A673 (cell line): ENCODE measurements at regions not wholly inside any gene's neighbourhood (a gene's known extent, or its start where the extent isn't known, plus 50 kb on each side); places are given as distances from the start of the nearest gene placed in this dataset.

Source experiments
- BruUV-seq: library from RNA; stranded (reverse); fragments of 400-500 nt; replicated peaks from 2 replicates; lab custom pipeline; 2021; lab: Mats Ljungman, UMichigan
- CTCF ChIA-PET: fragments of 300-600 bp; sonication (Branson Sonifier 250); formaldehyde crosslinking; loops from one replicate; lab custom pipeline; 2022; ENCODE audit warnings: antibody characterized with exemption; lab: Charles Lee
- POLR2A ChIA-PET: fragments of 300-600 bp; sonication (Branson Sonifier 250); formaldehyde crosslinking; loops from one replicate; lab custom pipeline; 2022; ENCODE audit warnings: antibody characterized with exemption; ENCODE audit not compliant: low non-redundant PET; lab: Charles Lee
- DNase-seq: peaks from one replicate; pipeline ENCODE4 v3.0.0-alpha.2; 2015; ENCODE audit warnings: low spot score
- H3K27ac ChIP-seq: fragments of 200-600 bp; sonication (generic); 2 replicates; pipeline ENCODE4 v1.5.1; 2016; ENCODE audit warnings: mixed run types, low read depth, mild to moderate bottlenecking, mixed read lengths, antibody characterized with exemption, low read length; ENCODE audit not compliant: poor library complexity, severe bottlenecking
- H3K27me3 ChIP-seq: fragments of 200-600 bp; sonication (generic); replicated peaks from 2 replicates; pipeline ENCODE4 v1.6.1; 2017; ENCODE audit warnings: mixed run types, low read depth, mild to moderate bottlenecking, mixed read lengths, antibody characterized with exemption, low read length; ENCODE audit not compliant: insufficient read depth, poor library complexity
- H3K36me3 ChIP-seq: fragments of 200-600 bp; sonication (generic); 2 replicates; pipeline ENCODE4 v1.6.1; 2016; ENCODE audit warnings: mixed run types, mild to moderate bottlenecking, mixed read lengths, antibody characterized with exemption, low read length; ENCODE audit not compliant: insufficient read depth, poor library complexity, severe bottlenecking
- H3K4me1 ChIP-seq: fragments of 200-600 bp; sonication (generic); 2 replicates; pipeline ENCODE4 v1.6.1; 2017; ENCODE audit warnings: mixed run types, mild to moderate bottlenecking, mixed read lengths, antibody characterized with exemption, low read length; ENCODE audit not compliant: insufficient read depth, poor library complexity, severe bottlenecking
- H3K4me3 ChIP-seq: fragments of 200-600 bp; sonication (generic); 2 replicates; pipeline ENCODE4 v1.5.1; 2016; ENCODE audit warnings: low read depth, mixed run types, mild to moderate bottlenecking, mixed read lengths, low read length; ENCODE audit not compliant: poor library complexity, severe bottlenecking
- H3K9me3 ChIP-seq: fragments of 200-600 bp; sonication (generic); 2 replicates; pipeline ENCODE4 v1.6.1; 2016; ENCODE audit warnings: mixed run types, low read depth, mild to moderate bottlenecking, mixed read lengths, antibody characterized with exemption, low read length; ENCODE audit not compliant: poor library complexity, severe bottlenecking
- EZH2 ChIP-seq: fragments of 200-600 bp; sonication (generic); IDR thresholded peaks from 2 replicates; pipeline ENCODE4 v1.6.1; 2017; ENCODE audit warnings: borderline replicate concordance, low read depth, mild to moderate bottlenecking, mixed read lengths, antibody characterized with exemption, low read length; ENCODE audit not compliant: poor library complexity, severe bottlenecking
- intact Hi-C: fragments of 100-400 bp; cut with micrococcal nuclease; formaldehyde crosslinking; loops from one replicate; pipeline ENCODE4 v1.10.0; 2022; ENCODE audit not compliant: unreplicated experiment
- TF ChIP-seq, protein P1 (sequence below): fragments of 300-800, 200-600 bp; sonication (generic); conservative IDR thresholded peaks from 2 replicates; pipeline ENCODE4 v1.5.1; 2017; ENCODE audit warnings: low read depth, mild to moderate bottlenecking, antibody characterized with exemption, low read length, moderate library complexity, mixed read lengths

DNA sequence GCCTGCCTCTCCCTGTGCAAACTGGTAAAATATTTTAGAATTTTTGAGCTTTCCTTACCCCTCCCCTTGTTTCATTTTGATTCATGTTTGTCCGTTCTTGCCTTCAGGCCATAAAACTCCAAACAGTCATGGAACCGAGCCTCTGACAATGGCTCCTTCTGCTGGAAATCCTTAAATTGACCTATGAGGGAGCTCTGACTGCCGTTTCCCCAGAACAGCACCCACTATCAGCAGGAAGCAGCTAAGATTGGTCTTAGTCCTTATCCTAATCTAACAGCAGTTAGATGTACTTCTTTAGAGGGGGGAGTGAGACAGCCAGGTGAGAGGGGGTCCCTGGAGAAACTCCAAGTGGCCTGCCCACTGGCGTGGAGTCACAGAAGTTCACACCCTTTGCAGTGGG, 106.7 kb downstream of the FAM174A start:
- CTCF ChIA-PET, result no interaction called here
- intact Hi-C loops, result no loop called here
- no peak for DNase-seq

DNA sequence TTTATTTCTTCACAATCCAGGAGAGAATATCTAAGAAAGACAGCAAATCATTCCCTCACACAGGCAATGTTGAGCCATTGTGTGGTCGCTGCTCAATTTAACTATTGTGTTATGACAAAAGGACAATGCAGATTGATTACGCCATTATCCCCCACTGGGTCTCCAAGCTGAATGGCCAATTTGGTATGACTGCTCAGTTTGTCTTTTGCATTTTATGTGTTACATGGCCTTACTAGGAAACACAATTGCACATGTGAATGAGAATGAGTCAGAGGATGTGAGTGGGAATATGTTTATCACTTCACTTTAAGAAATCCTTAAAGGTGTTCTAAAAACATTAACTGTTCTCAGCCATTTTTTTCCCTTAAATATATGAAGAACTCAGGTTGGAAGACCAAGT, 108.3 kb downstream of the FAM174A start:
- H3K27ac ChIP-seq, result no peak overlapping the region
- no peaks in the 10 kb centered on the region for H3K27me3 ChIP-seq
- DNase-seq, result no peak
- H3K4me3 ChIP-seq, result no peak overlapping the region
- CTCF ChIA-PET, result no interaction called here
- no peaks in the 10 kb centered on the region for H3K36me3 ChIP-seq
- intact Hi-C loops, result no loop called here
- BruUV-seq, result no TSS peak
- no peaks in the 10 kb centered on the region for H3K9me3 ChIP-seq
- POLR2A ChIA-PET, result no interaction called here
- H3K4me1 ChIP-seq, result no peaks in the 10 kb centered on the region
- TF ChIP-seq EZH2, result no peak
- TF ChIP-seq, protein P1, sequence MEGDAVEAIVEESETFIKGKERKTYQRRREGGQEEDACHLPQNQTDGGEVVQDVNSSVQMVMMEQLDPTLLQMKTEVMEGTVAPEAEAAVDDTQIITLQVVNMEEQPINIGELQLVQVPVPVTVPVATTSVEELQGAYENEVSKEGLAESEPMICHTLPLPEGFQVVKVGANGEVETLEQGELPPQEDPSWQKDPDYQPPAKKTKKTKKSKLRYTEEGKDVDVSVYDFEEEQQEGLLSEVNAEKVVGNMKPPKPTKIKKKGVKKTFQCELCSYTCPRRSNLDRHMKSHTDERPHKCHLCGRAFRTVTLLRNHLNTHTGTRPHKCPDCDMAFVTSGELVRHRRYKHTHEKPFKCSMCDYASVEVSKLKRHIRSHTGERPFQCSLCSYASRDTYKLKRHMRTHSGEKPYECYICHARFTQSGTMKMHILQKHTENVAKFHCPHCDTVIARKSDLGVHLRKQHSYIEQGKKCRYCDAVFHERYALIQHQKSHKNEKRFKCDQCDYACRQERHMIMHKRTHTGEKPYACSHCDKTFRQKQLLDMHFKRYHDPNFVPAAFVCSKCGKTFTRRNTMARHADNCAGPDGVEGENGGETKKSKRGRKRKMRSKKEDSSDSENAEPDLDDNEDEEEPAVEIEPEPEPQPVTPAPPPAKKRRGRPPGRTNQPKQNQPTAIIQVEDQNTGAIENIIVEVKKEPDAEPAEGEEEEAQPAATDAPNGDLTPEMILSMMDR, result no peak

More for the DNA sequence above, 106.7 kb downstream of the FAM174A start:
- TF ChIP-seq EZH2, result no peak
- Histone ChIP-seq H3K27me3 (no peaks in the 10 kb centered on the region), H3K9me3 (no peaks in the 10 kb centered on the region), H3K27ac (no peak overlapping the region), H3K4me1 (no peaks in the 10 kb centered on the region), H3K36me3 (no peaks in the 10 kb centered on the region), H3K4me3 (no peak overlapping the region)
- no TSS peak for BruUV-seq
- POLR2A ChIA-PET, result interaction anchor here (0.6 kb wide), 1 partner anchor 809 kb away, joined by 3 read pairs; no protein-coding TSS in a partner anchor

DNA sequence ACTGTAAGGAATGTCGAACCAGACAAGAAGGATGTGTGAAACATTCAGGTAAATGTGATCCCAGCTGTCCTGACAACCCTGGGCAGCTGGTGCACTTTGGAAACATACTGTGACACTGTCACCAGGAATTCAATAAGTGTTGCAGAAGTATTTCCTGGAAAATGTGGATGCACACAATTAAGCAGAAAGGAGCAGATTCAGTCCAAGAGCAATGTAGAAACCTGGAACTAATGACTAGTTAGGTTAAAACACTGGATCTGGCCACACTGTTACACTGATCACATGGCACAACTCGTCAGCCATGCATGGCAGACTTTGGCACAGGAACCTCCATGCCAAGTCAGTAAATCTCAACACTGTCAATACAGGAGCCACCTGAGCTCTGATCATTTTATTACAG, 109.0 kb downstream of the FAM174A start:
- no peak for DNase-seq
- Histone ChIP-seq H3K27me3 (no peaks in the 10 kb centered on the region), H3K9me3 (no peaks in the 10 kb centered on the region), H3K4me1 (no peaks in the 10 kb centered on the region), H3K4me3 (no peak overlapping the region), H3K36me3 (no peaks in the 10 kb centered on the region), H3K27ac (no peak overlapping the region)
- ChIA-PET CTCF (no interaction called here), POLR2A (no interaction called here)
- intact Hi-C loops, result no loop called here
- no TSS peak for BruUV-seq
- TF ChIP-seq, protein P1, result no peak
- no peak for TF ChIP-seq EZH2

DNA sequence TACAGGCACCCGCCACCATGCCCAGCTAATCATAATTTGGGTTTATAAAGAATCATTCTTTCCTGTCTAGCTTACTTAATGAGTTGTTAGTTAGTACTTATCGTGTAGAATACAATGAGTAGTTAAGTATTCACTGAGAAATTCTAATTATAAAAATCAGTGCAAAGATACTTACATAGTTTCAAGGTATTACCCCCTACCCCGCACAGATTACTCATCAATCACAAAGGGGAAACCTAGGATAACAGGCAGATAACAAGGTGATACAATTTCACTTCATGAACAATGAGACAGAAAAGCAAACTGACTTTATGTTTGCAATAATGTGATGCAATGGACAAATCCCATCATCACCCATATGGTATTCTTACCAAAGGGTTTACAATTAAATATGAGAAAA, 109.6 kb downstream of the FAM174A start:
- H3K27me3 ChIP-seq, result no peaks in the 10 kb centered on the region
- no TSS peak for BruUV-seq
- no peak for DNase-seq
- no peaks in the 10 kb centered on the region for H3K36me3 ChIP-seq
- POLR2A ChIA-PET, result no interaction called here
- TF ChIP-seq, protein P1, result no peak
- TF ChIP-seq EZH2, result no peak
- H3K4me1 ChIP-seq, result no peaks in the 10 kb centered on the region
- no peak overlapping the region for H3K27ac ChIP-seq
- intact Hi-C loops, result no loop called here
- H3K9me3 ChIP-seq, result no peaks in the 10 kb centered on the region
- CTCF ChIA-PET, result no interaction called here
- no peak overlapping the region for H3K4me3 ChIP-seq
